DND-41 (cell line): ENCODE measurements at regions not wholly inside any gene's neighbourhood (a gene's known extent, or its start where the extent isn't known, plus 50 kb on each side); places are given as distances from the start of the nearest gene placed in this dataset.
"Not testable (repeated sequence)": the region's sequence is repeated elsewhere in the genome, so short reads cannot be mapped to it uniquely, and the experiment has no call there.

ENCODE experiments used
- CTCF ChIP-seq: IDR thresholded peaks from 2 replicates; pipeline ENCODE4 v1.5.1; 2012; ENCODE audit warnings: borderline replicate concordance, low read length, moderate library complexity, mild to moderate bottlenecking; ENCODE audit not compliant: poor library complexity, severe bottlenecking; ENCODE audit errors: extremely low read depth
- EZH2 ChIP-seq: IDR thresholded peaks from 3 replicates; pipeline ENCODE4 v1.6.1; 2012; ENCODE audit warnings: borderline replicate concordance, low read depth, mild to moderate bottlenecking, moderate library complexity, low read length, inconsistent platforms; ENCODE audit not compliant: severe bottlenecking

- not testable (repeated sequence) for TF ChIP-seq CTCF, EZH2
These were observed 227.1 kb downstream of the FOXD2 start for GRCh38 chr1:47664896-47665295.
